CD14-positive monocyte (primary cell): ENCODE measurements at regions not wholly inside any gene's neighbourhood (a gene's known extent, or its start where the extent isn't known, plus 50 kb on each side); places are given as distances from the start of the nearest gene placed in this dataset.

ENCODE experiments used
- DNase-seq, 3 donors: peaks; one replicate each; pipeline ENCODE4 v3.0.0-alpha.2; 2011 to 2022
- H2AFZ ChIP-seq: 2 replicates; pipeline ENCODE4 v1.6.0; 2012; ENCODE audit warnings: mild to moderate bottlenecking, low read depth, low read length, inconsistent platforms; ENCODE audit not compliant: insufficient read depth, poor library complexity, severe bottlenecking
- H3K27ac ChIP-seq, 2 donors: 1 replicate in 1 of 2; 2 replicates in 1 of 2; pipeline ENCODE4 v1.5.1; 2012 to 2013; ENCODE audit warnings: low read length in 2 of 2, control low read depth in 1 of 2, inconsistent platforms in 1 of 2, low read depth in 1 of 2, mild to moderate bottlenecking in 1 of 2
- H3K27me3 ChIP-seq, 2 donors: one replicate each; pipeline versions ENCODE4 v1.6.0 to v1.6.1; 2011 to 2013; ENCODE audit warnings: low read length in 2 of 2; ENCODE audit not compliant: control insufficient read depth in 2 of 2, insufficient read depth in 2 of 2
- H3K36me3 ChIP-seq, 2 donors: replicated peaks in 1 of 2; 1 replicate in 1 of 2; 2 replicates in 1 of 2; pipeline versions ENCODE4 v1.5.1 to v1.6.1; 2012 to 2013; ENCODE audit warnings: low read length in 2 of 2, control low read depth in 1 of 2, inconsistent platforms in 1 of 2, mild to moderate bottlenecking in 1 of 2; ENCODE audit not compliant: insufficient read depth in 2 of 2, control insufficient read depth in 1 of 2
- H3K4me1 ChIP-seq, 2 donors: 1 replicate in 1 of 2; 2 replicates in 1 of 2; pipeline versions ENCODE4 v1.5.1 to v1.6.1; 2012 to 2013; ENCODE audit warnings: low read length in 2 of 2, control low read depth in 1 of 2, inconsistent platforms in 1 of 2, mild to moderate bottlenecking in 1 of 2, moderate library complexity in 1 of 2; ENCODE audit not compliant: insufficient read depth in 2 of 2, control insufficient read depth in 1 of 2
- H3K4me2 ChIP-seq: replicated peaks from 2 replicates; pipeline ENCODE3; 2012; ENCODE audit warnings: low read length, moderate library complexity, mild to moderate bottlenecking; ENCODE audit not compliant: poor library complexity, severe bottlenecking; ENCODE audit errors: extremely low read depth
- H3K4me3 ChIP-seq, 3 experiments: fragments of 200-600 bp in 1 of 3; sonication (generic) in 1 of 3; replicated peaks in 1 of 3; 1 replicate in 2 of 3; 2 replicates in 1 of 3; pipeline ENCODE4 v1.5.1; 2011 to 2013; ENCODE audit warnings: low read length in 3 of 3, mild to moderate bottlenecking in 3 of 3, control low read depth in 2 of 3, low read depth in 2 of 3, inconsistent platforms in 1 of 3, moderate library complexity in 1 of 3
- H3K79me2 ChIP-seq: 2 replicates; pipeline ENCODE4 v1.6.0; 2012; ENCODE audit warnings: mild to moderate bottlenecking, control low read depth, inconsistent platforms, low read length, moderate library complexity; ENCODE audit not compliant: insufficient read depth
- H3K9ac ChIP-seq: 2 replicates; pipeline ENCODE4 v1.6.0; 2017; ENCODE audit warnings: low read length, mild to moderate bottlenecking; ENCODE audit not compliant: insufficient read depth, poor library complexity, severe bottlenecking
- H3K9me3 ChIP-seq, 2 donors: replicated peaks in 1 of 2; 1 replicate in 1 of 2; 2 replicates in 1 of 2; pipeline versions ENCODE4 v1.5.1 to v1.6.1; 2012 to 2013; ENCODE audit warnings: low read length in 2 of 2, control low read depth in 1 of 2; ENCODE audit not compliant: control insufficient read depth in 1 of 2, insufficient read depth in 1 of 2
- H4K20me1 ChIP-seq: 2 replicates; pipeline ENCODE4 v1.6.0; 2012; ENCODE audit warnings: mild to moderate bottlenecking, low read length, control low read depth, moderate library complexity; ENCODE audit not compliant: insufficient read depth
- H3K27ac Mint-ChIP-seq, 7 donors: one replicate each; pipeline ENCODE4 v1.8.0; 2020; ENCODE audit warnings: mild to moderate bottlenecking in 7 of 7, mixed read lengths in 7 of 7, moderate library complexity in 6 of 7, inconsistent platforms in 2 of 7
- H3K27me3 Mint-ChIP-seq, 3 donors: one replicate each; pipeline ENCODE4 v1.8.0; 2021 to 2022; ENCODE audit warnings: low read depth in 3 of 3, mild to moderate bottlenecking in 3 of 3, mixed read lengths in 3 of 3, moderate library complexity in 3 of 3, inconsistent platforms in 1 of 3
- H3K36me3 Mint-ChIP-seq, 2 donors: one replicate each; pipeline ENCODE4 v1.8.0; 2020; ENCODE audit warnings: mixed read lengths in 2 of 2, inconsistent platforms in 1 of 2, mild to moderate bottlenecking in 1 of 2
- H3K4me1 Mint-ChIP-seq: one replicate; pipeline ENCODE4 v1.8.0; 2020; ENCODE audit warnings: mild to moderate bottlenecking, mixed read lengths
- H3K4me3 Mint-ChIP-seq, 2 donors: one replicate each; pipeline ENCODE4 v1.8.0; 2020; ENCODE audit warnings: mild to moderate bottlenecking in 2 of 2, mixed read lengths in 2 of 2, moderate library complexity in 1 of 2
- H3K9me3 Mint-ChIP-seq, 7 donors: one replicate each; pipeline ENCODE4 v1.8.0; 2020 to 2022; ENCODE audit warnings: mixed read lengths in 7 of 7, mild to moderate bottlenecking in 6 of 7, moderate library complexity in 6 of 7, inconsistent platforms in 2 of 7
- CTCF ChIP-seq: fragments of 200-600 bp; IDR thresholded peaks from one replicate; pipeline ENCODE4 v1.8.0; 2022; ENCODE audit warnings: antibody characterized with exemption, mild to moderate bottlenecking
- WGBS: methylation state at CpG from one replicate; pipeline ENCODE4 v1.1.5; 2013; ENCODE audit warnings: missing lambda C conversion rate; ENCODE audit not compliant: insufficient coverage; 5-methylcytosine and 5-hydroxymethylcytosine counted together
- intact Hi-C, 2 donors: fragments of 100-400 bp; cut with micrococcal nuclease; formaldehyde crosslinking; loops; one replicate each; pipeline versions ENCODE4 v1.15.0 to v1.15.1; 2023

- no peak for DNase-seq
- Mint-ChIP-seq H3K4me1 (no peaks in the 10 kb centered on the region), H3K27ac (no peak overlapping the region), H3K27me3 (peaks cover 0 to 2% (median 1%) of the 10 kb centered on the region in 3 donors), H3K4me3 (no peak overlapping the region), H3K36me3 (no peaks in the 10 kb centered on the region), H3K9me3 (peaks cover 0 to 6% (median 2%) of the 10 kb centered on the region in 7 donors)
- Histone ChIP-seq H3K36me3 (no peaks in the 10 kb centered on the region), H3K79me2 (no peaks in the 10 kb centered on the region), H3K9ac (no peak overlapping the region), H2AFZ (no peak overlapping the region), H3K27ac (no peak overlapping the region), H3K4me1 (no peaks in the 10 kb centered on the region), H3K4me3 (no peak overlapping the region), H4K20me1 (no peaks in the 10 kb centered on the region), H3K4me2 (no peak overlapping the region), H3K27me3 (no peaks in the 10 kb centered on the region), H3K9me3 (no peaks in the 10 kb centered on the region)
- 63% methylated on average over 1 of the region's 1 CpG for WGBS
- TF ChIP-seq CTCF: no peak
- intact Hi-C loops: no loop called here
These were observed 300.3 kb upstream of the B3GALT2 start for GRCh38 chr1:193486671-193487229.

- no peak for TF ChIP-seq CTCF
- H3K79me2 ChIP-seq: no peaks in the 10 kb centered on the region
- peaks cover 0 to 3% (median 0%) of the 10 kb centered on the region in 7 donors for H3K9me3 Mint-ChIP-seq
- H3K36me3 ChIP-seq: no peaks in the 10 kb centered on the region
- H4K20me1 ChIP-seq: no peaks in the 10 kb centered on the region
- no peaks in the 10 kb centered on the region for H3K27me3 ChIP-seq
- H3K4me1 Mint-ChIP-seq: no peaks in the 10 kb centered on the region
- no peaks in the 10 kb centered on the region for H3K4me1 ChIP-seq
- no peaks in the 10 kb centered on the region for H3K36me3 Mint-ChIP-seq
- no peak overlapping the region for H3K4me3 ChIP-seq
- H3K27me3 Mint-ChIP-seq: peaks cover 0 to 2% (median 1%) of the 10 kb centered on the region in 3 donors
- H3K27ac Mint-ChIP-seq: no peak overlapping the region
- no CpG with 5 or more reads among the region's 1 CpG for WGBS
- H3K9ac ChIP-seq: no peak overlapping the region
- no peak overlapping the region for H3K27ac ChIP-seq
- H2AFZ ChIP-seq: no peak overlapping the region
- no peaks in the 10 kb centered on the region for H3K9me3 ChIP-seq
- intact Hi-C loops: no loop called here
- H3K4me3 Mint-ChIP-seq: no peak overlapping the region
- H3K4me2 ChIP-seq: no peak overlapping the region
- DNase-seq: no peak
These were observed 294.3 kb upstream of the B3GALT2 start for GRCh38 chr1:193480755-193481154.
